HG02938 (cell line): ENCODE measurements at regions not wholly inside any gene's neighbourhood (a gene's known extent, or its start where the extent isn't known, plus 50 kb on each side); places are given as distances from the start of the nearest gene placed in this dataset.
"Not testable (repeated sequence)": the region's sequence is repeated elsewhere in the genome, so short reads cannot be mapped to it uniquely, and the experiment has no call there.

Source experiments
- ATAC-seq: cut with Tn5 transposase; IDR thresholded peaks from one replicate; pipeline ENCODE4 v1.9.1; 2021; ENCODE audit warnings: mild to moderate bottlenecking, moderate library complexity; ENCODE audit not compliant: unreplicated experiment

GRCh38 chr6:79431537-79431933, 105.7 kb downstream of the LCA5 start:
- ATAC-seq = no peak

- ATAC-seq = no peak
Measured at GRCh38 chr6:79430913-79431536, 106.2 kb downstream of the LCA5 start.

GRCh38 chr6:79427721-79428120, 109.5 kb downstream of the LCA5 start:
- no peak for ATAC-seq

GRCh38 chr6:79426625-79427278, 110.5 kb downstream of the LCA5 start:
- ATAC-seq = no peak

GRCh38 chr6:79425589-79426311, 111.5 kb downstream of the LCA5 start:
- ATAC-seq = no peak

- no peak for ATAC-seq
Measured at GRCh38 chr6:79423216-79423615, 114.0 kb downstream of the LCA5 start.

- no peak for ATAC-seq
Measured at GRCh38 chr6:79422666-79423065, 114.6 kb downstream of the LCA5 start.

GRCh38 chr6:79421707-79422484, 115.3 kb downstream of the LCA5 start:
- peak; percentile 88 for ATAC-seq

- ATAC-seq = no peak
Measured at GRCh38 chr6:79421001-79421411, 116.2 kb downstream of the LCA5 start.

GRCh38 chr6:79420054-79420453, 117.2 kb downstream of the LCA5 start:
- ATAC-seq = no peak

- ATAC-seq = no peak
Measured at GRCh38 chr6:79416931-79417330, 120.3 kb downstream of the LCA5 start.

- no peak for ATAC-seq
Measured at GRCh38 chr6:79413562-79414002, 123.6 kb downstream of the LCA5 start.

GRCh38 chr6:79410806-79411205, 126.4 kb downstream of the LCA5 start:
- no peak for ATAC-seq

GRCh38 chr6:79408256-79408974, 128.8 kb downstream of the LCA5 start:
- ATAC-seq = no peak

- no peak for ATAC-seq
Measured at GRCh38 chr6:79404677-79405076, 132.6 kb downstream of the LCA5 start.

- no peak for ATAC-seq
Measured at GRCh38 chr6:79404261-79404660, 133.0 kb downstream of the LCA5 start.

GRCh38 chr6:79403563-79403962, 133.7 kb downstream of the LCA5 start:
- no peak for ATAC-seq

GRCh38 chr6:79403086-79403485, 134.1 kb downstream of the LCA5 start:
- no peak for ATAC-seq

- ATAC-seq = no peak
Measured at GRCh38 chr6:79399499-79399898, 137.7 kb downstream of the LCA5 start.

- ATAC-seq = not testable (repeated sequence)
Measured at GRCh38 chr6:79398617-79399016, 138.6 kb downstream of the LCA5 start.

GRCh38 chr6:79396625-79397024, 140.6 kb downstream of the LCA5 start:
- no peak for ATAC-seq
